ENCODE measurements at regions not wholly inside any gene's neighbourhood (a gene's known extent, or its start where the extent isn't known, plus 50 kb on each side); places are given as distances from the start of the nearest gene placed in this dataset.

- Mint-ChIP-seq H3K9me3 (peaks cover 0 to 10% (median 0%) of the 10 kb centered on the region in 3 donors), H3K4me1 (no peaks in the 10 kb centered on the region), H3K36me3 (no peaks in the 10 kb centered on the region), H3K27me3 (no peaks in the 10 kb centered on the region), H3K27ac (no peak overlapping the region), H3K4me3 (no peak overlapping the region)
Measured at GRCh38 chr3:103927896-103928295, 1438.8 kb upstream of the ALCAM start.

GRCh38 chr3:103937094-103937493 is 1429.6 kb upstream of the ALCAM start:
- Mint-ChIP-seq H3K27ac (no peak overlapping the region), H3K4me1 (no peaks in the 10 kb centered on the region), H3K27me3 (no peaks in the 10 kb centered on the region), H3K9me3 (peaks cover 0 to 5% (median 2%) of the 10 kb centered on the region in 3 donors), H3K36me3 (no peaks in the 10 kb centered on the region), H3K4me3 (no peak overlapping the region)

GRCh38 chr3:103947062-103947461 is 1419.6 kb upstream of the ALCAM start:
- H3K36me3 Mint-ChIP-seq: no peaks in the 10 kb centered on the region

DNA sequence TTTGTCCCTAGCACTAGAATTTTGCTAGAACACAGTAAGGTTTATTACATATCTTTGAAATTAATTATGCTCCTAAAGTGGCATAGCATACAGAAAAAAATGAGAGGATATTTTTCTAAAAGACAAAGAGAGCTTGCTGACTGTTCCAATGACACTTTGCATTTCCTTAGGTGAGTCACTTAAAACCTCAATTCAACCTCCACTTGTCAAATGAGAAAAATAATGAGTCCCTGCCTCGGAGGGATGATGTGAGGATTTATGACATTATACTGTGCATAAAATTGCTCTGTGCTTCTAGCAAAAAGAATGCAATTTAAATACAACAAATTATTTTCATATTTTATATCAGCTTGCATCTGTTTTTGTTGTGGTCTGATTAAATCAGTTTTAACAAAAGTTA is 1417.0 kb upstream of the ALCAM start:
- H3K27me3 Mint-ChIP-seq: no peaks in the 10 kb centered on the region
- peaks cover 0 to 2% (median 0%) of the 10 kb centered on the region in 3 donors for H3K4me1 Mint-ChIP-seq
- H3K27ac Mint-ChIP-seq: no peak overlapping the region
- H3K36me3 Mint-ChIP-seq: no peaks in the 10 kb centered on the region
- peaks cover 0 to 1% (median 0%) of the 10 kb centered on the region in 3 donors for H3K9me3 Mint-ChIP-seq
- H3K4me3 Mint-ChIP-seq: no peak overlapping the region

More at GRCh38 chr3:103947062-103947461, 1419.6 kb upstream of the ALCAM start:
- Mint-ChIP-seq H3K9me3 (no peaks in the 10 kb centered on the region), H3K4me3 (no peak overlapping the region), H3K27ac (peak overlapping the region in 1 of 3 donors; percentile 76), H3K4me1 (no peaks in the 10 kb centered on the region), H3K27me3 (no peaks in the 10 kb centered on the region)

- no peaks in the 10 kb centered on the region for H3K36me3 Mint-ChIP-seq
- peaks cover 0 to 2% (median 0%) of the 10 kb centered on the region in 3 donors for H3K4me1 Mint-ChIP-seq
- H3K4me3 Mint-ChIP-seq: no peak overlapping the region
- peaks cover 0 to 1% (median 0%) of the 10 kb centered on the region in 3 donors for H3K9me3 Mint-ChIP-seq
- no peak overlapping the region for H3K27ac Mint-ChIP-seq
- H3K27me3 Mint-ChIP-seq: no peaks in the 10 kb centered on the region
Measured at GRCh38 chr3:103950676-103951075, 1416.0 kb upstream of the ALCAM start.

- peaks cover 0 to 2% (median 0%) of the 10 kb centered on the region in 3 donors for H3K4me1 Mint-ChIP-seq
- peaks cover 0 to 5% (median 0%) of the 10 kb centered on the region in 3 donors for H3K9me3 Mint-ChIP-seq
- H3K27me3 Mint-ChIP-seq: no peaks in the 10 kb centered on the region
Measured at GRCh38 chr3:103953796-103954195, 1412.9 kb upstream of the ALCAM start.

GRCh38 chr3:103960819-103961218 is 1405.9 kb upstream of the ALCAM start:
- H3K4me1 Mint-ChIP-seq: no peaks in the 10 kb centered on the region
- H3K36me3 Mint-ChIP-seq: no peaks in the 10 kb centered on the region
- H3K4me3 Mint-ChIP-seq: no peak overlapping the region

More at GRCh38 chr3:103953796-103954195, 1412.9 kb upstream of the ALCAM start:
- no peak overlapping the region for H3K4me3 Mint-ChIP-seq
- H3K36me3 Mint-ChIP-seq: no peaks in the 10 kb centered on the region
- no peak overlapping the region for H3K27ac Mint-ChIP-seq

GRCh38 chr3:103963599-103963998 is 1403.1 kb upstream of the ALCAM start:
- Mint-ChIP-seq H3K4me3 (no peak overlapping the region), H3K4me1 (no peaks in the 10 kb centered on the region), H3K36me3 (no peaks in the 10 kb centered on the region), H3K27me3 (no peaks in the 10 kb centered on the region), H3K27ac (no peak overlapping the region), H3K9me3 (peaks cover 0 to 3% (median 0%) of the 10 kb centered on the region in 3 donors)

More at GRCh38 chr3:103960819-103961218, 1405.9 kb upstream of the ALCAM start:
- Mint-ChIP-seq H3K27ac (no peak overlapping the region), H3K27me3 (no peaks in the 10 kb centered on the region), H3K9me3 (peaks cover 0 to 4% (median 3%) of the 10 kb centered on the region in 3 donors)

GRCh38 chr3:103965764-103966163 is 1400.9 kb upstream of the ALCAM start:
- peaks cover 0 to 3% (median 0%) of the 10 kb centered on the region in 3 donors for H3K9me3 Mint-ChIP-seq
- H3K36me3 Mint-ChIP-seq: no peaks in the 10 kb centered on the region
- no peaks in the 10 kb centered on the region for H3K4me1 Mint-ChIP-seq
- no peak overlapping the region for H3K4me3 Mint-ChIP-seq
- H3K27ac Mint-ChIP-seq: no peak overlapping the region
- no peaks in the 10 kb centered on the region for H3K27me3 Mint-ChIP-seq

DNA sequence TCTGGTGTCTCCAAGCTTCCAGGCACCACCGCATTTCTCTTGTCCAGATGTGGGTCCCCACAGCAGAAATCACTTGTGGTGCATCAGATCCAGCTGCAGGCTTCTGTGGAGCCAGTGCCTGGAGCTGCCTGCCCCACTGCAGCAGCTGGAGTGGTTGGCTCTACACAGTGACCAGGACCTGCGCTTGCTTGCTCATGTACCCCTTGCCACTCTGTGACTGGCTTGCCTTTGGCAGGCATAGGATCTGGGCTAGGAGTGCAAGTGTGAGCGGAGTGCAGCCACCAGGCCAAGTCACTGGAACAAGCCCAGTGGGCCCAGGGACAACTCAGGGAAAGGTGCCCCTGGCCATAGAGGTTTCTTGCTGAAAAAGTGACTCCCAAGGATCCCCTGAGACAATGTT is 1400.0 kb upstream of the ALCAM start:
- H3K4me3 Mint-ChIP-seq: no peak overlapping the region
- H3K27me3 Mint-ChIP-seq: no peaks in the 10 kb centered on the region
- no peaks in the 10 kb centered on the region for H3K4me1 Mint-ChIP-seq
- H3K36me3 Mint-ChIP-seq: no peaks in the 10 kb centered on the region
- H3K9me3 Mint-ChIP-seq: peaks cover 0 to 3% (median 0%) of the 10 kb centered on the region in 3 donors
- no peak overlapping the region for H3K27ac Mint-ChIP-seq

DNA sequence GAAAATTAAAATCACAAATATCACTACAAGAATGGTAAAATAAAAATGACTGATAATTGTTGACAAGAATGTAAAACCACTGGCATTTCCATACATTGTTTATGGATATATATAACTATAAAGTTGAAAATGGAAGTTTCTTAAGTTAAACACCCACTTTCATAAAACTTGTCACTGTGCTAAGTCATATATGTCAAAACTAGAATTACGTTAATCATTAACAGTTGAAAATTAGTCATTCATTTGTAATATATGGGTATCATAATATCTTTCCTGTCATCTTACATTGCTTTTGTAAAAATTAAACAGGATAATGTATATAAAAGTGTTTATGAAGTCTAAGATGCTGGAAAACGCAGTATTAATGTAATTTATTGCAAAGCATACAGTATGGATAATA is 1398.6 kb upstream of the ALCAM start:
- Mint-ChIP-seq H3K9me3 (peaks cover 0 to 3% (median 0%) of the 10 kb centered on the region in 3 donors), H3K4me1 (no peaks in the 10 kb centered on the region), H3K27me3 (no peaks in the 10 kb centered on the region), H3K36me3 (no peaks in the 10 kb centered on the region), H3K27ac (no peak overlapping the region), H3K4me3 (no peak overlapping the region)

- Mint-ChIP-seq H3K4me3 (no peak overlapping the region), H3K27ac (no peak overlapping the region), H3K27me3 (no peaks in the 10 kb centered on the region), H3K9me3 (peaks cover 0 to 3% (median 2%) of the 10 kb centered on the region in 3 donors), H3K36me3 (no peaks in the 10 kb centered on the region), H3K4me1 (no peaks in the 10 kb centered on the region)
Measured at GRCh38 chr3:103968751-103969150, 1398.0 kb upstream of the ALCAM start.

- Mint-ChIP-seq H3K9me3 (peaks cover 0 to 2% (median 1%) of the 10 kb centered on the region in 3 donors), H3K36me3 (no peaks in the 10 kb centered on the region), H3K4me1 (no peaks in the 10 kb centered on the region), H3K4me3 (no peak overlapping the region), H3K27me3 (no peaks in the 10 kb centered on the region), H3K27ac (no peak overlapping the region)
Measured at GRCh38 chr3:103976931-103977339, 1389.8 kb upstream of the ALCAM start.

DNA sequence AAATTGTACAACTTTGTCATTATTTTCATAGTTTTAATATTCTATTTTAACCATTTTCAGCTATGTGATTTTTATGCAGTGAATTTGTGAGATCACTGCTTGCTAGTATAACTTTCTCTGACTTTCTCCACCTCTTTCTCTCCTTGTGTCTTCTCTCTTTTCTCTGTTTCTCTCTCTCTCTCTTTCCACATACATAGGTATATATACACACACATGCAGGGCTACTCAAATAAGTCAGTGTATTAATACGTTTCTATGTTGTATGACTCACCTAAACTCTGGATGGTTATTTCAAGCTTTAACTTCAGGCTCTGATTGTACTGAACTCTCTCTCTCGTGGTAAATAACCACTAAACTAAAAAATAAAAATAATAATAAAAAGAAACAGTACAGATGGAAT is 1389.3 kb upstream of the ALCAM start:
- H3K36me3 Mint-ChIP-seq: no peaks in the 10 kb centered on the region
- no peaks in the 10 kb centered on the region for H3K27me3 Mint-ChIP-seq
- no peak overlapping the region for H3K4me3 Mint-ChIP-seq
- no peaks in the 10 kb centered on the region for H3K4me1 Mint-ChIP-seq
- H3K27ac Mint-ChIP-seq: no peak overlapping the region
- H3K9me3 Mint-ChIP-seq: peaks cover 0 to 2% (median 1%) of the 10 kb centered on the region in 3 donors

DNA sequence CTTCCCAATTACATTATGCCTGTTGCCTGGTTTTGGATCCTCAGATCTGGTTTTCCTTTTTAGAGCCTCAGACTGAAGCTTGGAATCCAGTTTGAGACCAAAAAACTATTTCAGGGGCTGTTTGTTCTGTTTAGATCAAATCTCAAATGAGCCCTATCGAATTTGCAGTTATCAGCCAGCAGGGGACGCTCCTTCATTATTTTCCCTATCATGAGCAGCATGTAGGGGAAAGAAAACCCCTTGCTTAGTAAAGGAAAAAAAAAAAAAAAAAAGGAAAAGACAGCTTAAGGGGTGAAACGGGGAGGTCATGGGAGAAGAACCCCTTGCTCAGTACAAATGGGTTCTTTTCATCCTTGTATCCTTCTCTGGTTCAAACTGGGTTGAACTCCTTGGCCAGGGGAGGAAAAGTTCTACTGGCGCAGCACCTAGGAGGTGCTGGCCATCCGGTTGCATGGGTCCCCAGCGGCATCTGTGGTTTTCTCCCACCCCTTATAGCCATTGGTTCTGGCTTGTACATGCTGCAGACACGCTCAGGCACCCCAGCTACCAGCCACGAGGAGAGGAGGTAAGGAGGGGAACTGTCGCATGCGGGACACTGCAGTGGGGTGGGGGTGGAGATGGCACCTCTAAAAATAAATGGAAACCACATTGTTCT is 1375.1 kb upstream of the ALCAM start:
- Mint-ChIP-seq H3K4me1 (no peaks in the 10 kb centered on the region), H3K9me3 (no peaks in the 10 kb centered on the region), H3K36me3 (peaks cover 1% of the 10 kb centered on the region), H3K27me3 (no peaks in the 10 kb centered on the region), H3K4me3 (no peak overlapping the region), H3K27ac (no peak overlapping the region)

DNA sequence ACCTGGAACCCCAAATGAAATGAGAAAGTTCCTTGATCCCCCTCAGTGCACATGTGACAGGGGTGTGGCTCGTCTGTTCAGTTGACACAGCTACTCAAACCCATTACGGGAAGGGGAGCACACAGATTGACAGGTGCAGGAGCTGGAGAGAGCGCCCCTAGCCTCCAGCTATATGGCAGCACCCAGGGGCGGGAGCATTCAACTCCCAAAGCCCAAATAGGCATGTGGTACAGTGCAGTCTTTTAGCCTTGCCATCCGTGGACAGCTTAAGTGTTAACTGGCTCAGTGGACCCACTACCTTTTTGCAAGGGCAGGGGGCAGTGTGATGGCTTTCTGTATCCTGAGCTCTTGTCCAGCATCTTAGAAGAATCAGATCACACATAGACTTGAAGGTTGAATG is 1374.2 kb upstream of the ALCAM start:
- H3K4me3 Mint-ChIP-seq: no peak overlapping the region
- H3K27me3 Mint-ChIP-seq: no peaks in the 10 kb centered on the region
- H3K9me3 Mint-ChIP-seq: no peaks in the 10 kb centered on the region
- H3K4me1 Mint-ChIP-seq: no peaks in the 10 kb centered on the region
- peaks cover 1% of the 10 kb centered on the region for H3K36me3 Mint-ChIP-seq
- H3K27ac Mint-ChIP-seq: no peak overlapping the region

All from IgD-negative memory B cell (primary cell).